Spleen (tissue), 11 donors: ENCODE measurements at regions not wholly inside any gene's neighbourhood (a gene's known extent, or its start where the extent isn't known, plus 50 kb on each side); places are given as distances from the start of the nearest gene placed in this dataset.

ENCODE experiments used
- DNase-seq: peaks from one replicate; pipeline ENCODE4 v3.0.0-alpha.2; 2020
- H3K27ac ChIP-seq, 8 donors: fragments of 200-600 bp; sonication (generic) in 7 of 8; 1 replicate in 4 of 8; 2 replicates in 4 of 8; pipeline versions ENCODE4 v1.5.0 to v1.8.0; 2016 to 2021; ENCODE audit warnings: inconsistent platforms in 4 of 8, mild to moderate bottlenecking in 4 of 8, moderate library complexity in 1 of 8
- H3K27me3 ChIP-seq, 7 donors: fragments of 200-600 bp; sonication (generic) in 6 of 7; replicated peaks in 1 of 7; 1 replicate in 4 of 7; 2 replicates in 3 of 7; pipeline versions ENCODE4 v1.5.0 to v1.8.0; 2016 to 2021; ENCODE audit warnings: inconsistent platforms in 3 of 7, mild to moderate bottlenecking in 1 of 7
- H3K36me3 ChIP-seq, 6 donors: fragments of 200-600 bp; sonication (generic) in 5 of 6; 1 replicate in 4 of 6; 2 replicates in 2 of 6; pipeline versions ENCODE4 v1.5.0 to v1.8.0; 2016 to 2021; ENCODE audit warnings: inconsistent platforms in 2 of 6
- H3K4me1 ChIP-seq, 6 donors: fragments of 200-600 bp; sonication (generic) in 5 of 6; 1 replicate in 3 of 6; 2 replicates in 3 of 6; pipeline versions ENCODE4 v1.5.0 to v1.8.0; 2016 to 2021; ENCODE audit warnings: inconsistent platforms in 3 of 6
- H3K4me3 ChIP-seq, 8 donors: fragments of 200-600 bp; sonication (generic) in 7 of 8; 1 replicate in 4 of 8; 2 replicates in 4 of 8; pipeline versions ENCODE4 v1.5.0 to v1.8.0; 2016 to 2021; ENCODE audit warnings: inconsistent platforms in 4 of 8, mild to moderate bottlenecking in 4 of 8, moderate library complexity in 2 of 8
- H3K9me3 ChIP-seq, 8 donors: fragments of 200-600 bp; sonication (generic) in 7 of 8; 1 replicate in 4 of 8; 2 replicates in 4 of 8; pipeline versions ENCODE4 v1.5.0 to v1.8.0; 2016 to 2021; ENCODE audit warnings: inconsistent platforms in 4 of 8
- POLR2A ChIP-seq, 3 donors: fragments of 450-650 bp; IDR thresholded peaks; one replicate each; pipeline ENCODE4 v1.5.1; 2017; ENCODE audit warnings: antibody characterized with exemption in 3 of 3, mild to moderate bottlenecking in 1 of 3
- POLR2AphosphoS5 ChIP-seq, 3 donors: sonication (generic); formaldehyde crosslinking; IDR thresholded peaks; one replicate each; pipeline ENCODE4 v1.5.1; 2017; ENCODE audit warnings: antibody characterized with exemption in 3 of 3
- WGBS, 5 donors: extraction: QIAGEN DNeasy Blood & Tissue Kit in 3 of 5; methylation state at CpG; one replicate each; pipeline versions ENCODE4 v1.1.5 to v1.1.7; 2013 to 2018; 5-methylcytosine and 5-hydroxymethylcytosine counted together
- intact Hi-C: fragments of 100-400 bp; cut with DNase I; formaldehyde crosslinking; loops from one replicate; pipeline ENCODE4 v1.15.0; 2023; ENCODE audit warnings: low total_unique reads
- TF ChIP-seq, protein P1 (sequence below), 11 experiments: fragments of 200-600 bp in 7 of 11; fragments of 450-650 bp in 4 of 11; sonication (generic) in 4 of 11; IDR thresholded peaks in 8 of 11; conservative IDR thresholded peaks in 3 of 11; 1 replicate in 7 of 11; 2 replicates in 4 of 11; pipeline versions ENCODE4 v1.4.0 to v1.8.0; 2016 to 2021; ENCODE audit warnings: antibody characterized with exemption in 11 of 11, inconsistent platforms in 4 of 11, mild to moderate bottlenecking in 1 of 11
- donor health status: healthy with polysubstance abuse.
- donor health status: DM: no; HTN: no; CAD: no; lungs with moderate emphysema.
- donor health status: DM: no; HTN: no; CAD: no.
- donor health status: Bipolar disorder and iron deficiency.
- donor health status: healthy.
- donor health status: DM: no; HTN: no; CAD: no.
- donor health status: DM: yes; HTN: yes; CAD: no.

DNA sequence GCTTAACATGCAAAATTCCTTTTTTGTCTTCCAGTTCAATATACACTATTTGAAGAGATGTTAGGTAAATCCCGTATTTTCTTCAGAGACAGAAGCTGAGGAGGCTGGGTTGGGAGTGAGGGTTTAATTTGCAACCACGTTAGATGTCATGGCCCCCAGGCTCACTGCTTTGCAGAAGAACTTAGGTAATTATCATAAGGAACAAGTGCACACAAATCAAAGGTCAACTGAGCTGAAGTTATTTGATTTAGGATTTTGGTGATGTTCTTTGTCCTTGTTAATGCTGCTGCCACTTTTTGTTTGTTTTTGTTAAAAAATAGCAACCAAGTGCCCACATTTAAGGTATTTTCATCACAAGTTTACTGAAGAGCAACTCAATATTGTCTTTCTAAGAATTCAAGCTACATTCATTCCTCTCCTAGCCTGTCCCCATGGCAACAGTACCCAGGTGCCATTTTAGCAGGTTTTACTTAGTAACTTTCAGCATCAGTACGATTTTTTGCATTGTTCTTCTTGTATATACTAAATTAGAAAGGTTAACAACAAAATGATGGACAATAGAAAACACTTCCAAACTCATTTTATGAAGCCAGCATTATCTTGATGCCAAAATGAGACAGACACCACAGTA is 62.9 kb upstream of the NDUFV2 start:
- Histone ChIP-seq H3K4me3 (no peak overlapping the region), H3K27me3 (no peaks in the 10 kb centered on the region), H3K4me1 (no peaks in the 10 kb centered on the region), H3K27ac (no peak overlapping the region), H3K9me3 (no peaks in the 10 kb centered on the region), H3K36me3 (no peaks in the 10 kb centered on the region)
- DNase-seq: no peak
- TF ChIP-seq POLR2AphosphoS5 (IDR thresholded peaks at IDR 0.05) (no peak), POLR2A (IDR thresholded peaks at IDR 0.05) (no peak)
- TF ChIP-seq, protein P1, sequence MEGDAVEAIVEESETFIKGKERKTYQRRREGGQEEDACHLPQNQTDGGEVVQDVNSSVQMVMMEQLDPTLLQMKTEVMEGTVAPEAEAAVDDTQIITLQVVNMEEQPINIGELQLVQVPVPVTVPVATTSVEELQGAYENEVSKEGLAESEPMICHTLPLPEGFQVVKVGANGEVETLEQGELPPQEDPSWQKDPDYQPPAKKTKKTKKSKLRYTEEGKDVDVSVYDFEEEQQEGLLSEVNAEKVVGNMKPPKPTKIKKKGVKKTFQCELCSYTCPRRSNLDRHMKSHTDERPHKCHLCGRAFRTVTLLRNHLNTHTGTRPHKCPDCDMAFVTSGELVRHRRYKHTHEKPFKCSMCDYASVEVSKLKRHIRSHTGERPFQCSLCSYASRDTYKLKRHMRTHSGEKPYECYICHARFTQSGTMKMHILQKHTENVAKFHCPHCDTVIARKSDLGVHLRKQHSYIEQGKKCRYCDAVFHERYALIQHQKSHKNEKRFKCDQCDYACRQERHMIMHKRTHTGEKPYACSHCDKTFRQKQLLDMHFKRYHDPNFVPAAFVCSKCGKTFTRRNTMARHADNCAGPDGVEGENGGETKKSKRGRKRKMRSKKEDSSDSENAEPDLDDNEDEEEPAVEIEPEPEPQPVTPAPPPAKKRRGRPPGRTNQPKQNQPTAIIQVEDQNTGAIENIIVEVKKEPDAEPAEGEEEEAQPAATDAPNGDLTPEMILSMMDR (IDR thresholded peaks at IDR 0.05 in 8 of 11, conservative IDR thresholded peaks at IDR 0.05 in 3 of 11): no peak
- WGBS, 5 donors: 73 to 90% (median 87%) methylated on average over 3 of the region's 3 CpGs
- intact Hi-C loops: no loop called here

DNA sequence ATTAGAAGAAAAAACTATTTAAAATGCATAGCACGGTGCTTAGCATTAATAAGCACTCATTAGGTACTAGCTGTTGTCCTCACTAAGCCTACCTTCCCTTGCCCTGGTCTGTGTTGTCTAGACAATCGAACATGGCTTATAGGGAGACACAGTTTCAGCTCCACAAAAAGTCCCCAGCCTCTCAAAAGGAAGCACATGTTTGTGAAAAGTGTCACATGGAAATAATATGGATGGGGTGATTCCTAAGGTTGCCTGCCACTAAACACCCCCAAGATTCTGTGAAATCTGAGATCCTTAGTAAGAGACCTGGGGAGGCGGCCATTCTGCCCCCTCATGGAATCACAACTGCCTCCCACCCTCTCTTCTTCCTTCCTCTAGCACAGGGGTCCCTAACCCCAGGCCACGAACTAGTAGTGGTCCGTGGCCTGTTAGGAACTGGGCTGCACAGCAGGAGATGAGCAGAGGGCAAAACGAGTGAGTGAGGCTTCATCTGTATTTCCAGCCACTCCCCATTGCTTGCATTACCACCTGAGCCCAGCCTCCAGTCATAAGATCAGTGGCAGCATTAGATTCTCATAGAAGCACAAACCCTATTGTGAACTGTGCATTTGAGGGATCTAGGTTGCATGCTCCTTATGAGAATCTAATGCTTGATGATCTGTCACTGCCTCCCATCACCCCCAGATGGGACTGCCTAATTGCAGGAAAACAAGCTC is 59.6 kb upstream of the NDUFV2 start:
- no peaks in the 10 kb centered on the region for H3K36me3 ChIP-seq
- H3K27me3 ChIP-seq: no peaks in the 10 kb centered on the region
- DNase-seq: no peak
- H3K4me1 ChIP-seq: no peaks in the 10 kb centered on the region
- WGBS, 5 donors: 77 to 89% (median 84%) methylated on average over 6 of the region's 6 CpGs
- intact Hi-C loops: no loop called here
- H3K9me3 ChIP-seq: no peaks in the 10 kb centered on the region
- no peak overlapping the region for H3K4me3 ChIP-seq
- H3K27ac ChIP-seq: no peak overlapping the region
- TF ChIP-seq POLR2A (IDR thresholded peaks at IDR 0.05): no peak

DNA sequence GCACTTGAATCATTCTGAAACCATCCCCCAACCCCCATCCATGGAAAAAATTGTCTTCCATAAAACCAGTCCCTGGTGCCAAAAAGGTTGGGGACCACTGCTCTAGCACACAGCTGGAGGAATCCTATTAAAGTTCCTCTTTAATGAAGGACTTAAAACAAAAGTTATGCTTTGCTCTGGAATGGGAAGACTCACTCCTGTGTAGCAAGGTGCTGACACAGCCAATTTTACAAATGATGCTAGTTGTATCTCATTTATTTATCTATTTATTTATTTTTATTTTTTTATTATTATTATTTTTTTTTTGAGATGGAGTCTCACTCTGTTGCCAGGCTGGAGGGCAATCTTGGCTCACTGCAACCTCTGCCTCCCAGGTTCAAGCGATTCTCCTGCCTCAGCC is 58.9 kb upstream of the NDUFV2 start:
- DNase-seq: no peak
- Histone ChIP-seq H3K27ac (no peak overlapping the region), H3K4me1 (no peaks in the 10 kb centered on the region), H3K36me3 (no peaks in the 10 kb centered on the region), H3K27me3 (no peaks in the 10 kb centered on the region), H3K9me3 (no peaks in the 10 kb centered on the region), H3K4me3 (no peak overlapping the region)
- WGBS, 5 donors: 91 to 100% (median 96%) methylated on average over 1 of the region's 1 CpG
- intact Hi-C loops: no loop called here
- TF ChIP-seq, protein P1 (IDR thresholded peaks at IDR 0.05 in 8 of 11, conservative IDR thresholded peaks at IDR 0.05 in 3 of 11): no peak

DNA sequence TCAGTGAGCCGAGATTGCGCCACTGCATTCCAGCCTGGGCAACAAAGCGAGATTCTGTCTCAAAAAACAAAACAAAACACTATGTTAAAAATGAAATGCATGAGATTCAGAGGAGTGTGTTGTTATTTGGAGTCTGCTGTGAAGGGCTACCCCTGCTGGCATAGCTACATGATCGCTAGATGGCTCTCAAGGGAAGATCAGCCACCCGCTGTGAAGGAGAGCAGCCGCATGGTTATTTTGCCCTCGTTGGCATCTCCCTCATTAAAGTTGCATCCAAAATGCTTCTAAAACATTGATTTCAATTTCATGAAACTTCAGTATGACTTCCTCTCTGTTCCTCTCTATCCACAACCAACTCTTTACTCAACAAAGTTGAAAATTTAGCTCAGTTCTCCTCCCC is 54.8 kb upstream of the NDUFV2 start:
- Histone ChIP-seq H3K27ac (no peak overlapping the region), H3K9me3 (peaks cover 0 to 35% (median 27%) of the 10 kb centered on the region in 8 donors), H3K36me3 (no peaks in the 10 kb centered on the region), H3K4me1 (no peaks in the 10 kb centered on the region), H3K27me3 (no peaks in the 10 kb centered on the region), H3K4me3 (no peak overlapping the region)
- TF ChIP-seq POLR2A (IDR thresholded peaks at IDR 0.05) (no peak), POLR2AphosphoS5 (IDR thresholded peaks at IDR 0.05) (no peak)
- TF ChIP-seq, protein P1 (IDR thresholded peaks at IDR 0.05 in 8 of 11, conservative IDR thresholded peaks at IDR 0.05 in 3 of 11): no peak
- DNase-seq: no peak
- intact Hi-C loops: no loop called here
- WGBS, 5 donors: 80 to 98% (median 91%) methylated on average over 7 of the region's 7 CpGs
